Epithelial cell of proximal tubule (primary cell): ENCODE measurements at regions not wholly inside any gene's neighbourhood (a gene's known extent, or its start where the extent isn't known, plus 50 kb on each side); places are given as distances from the start of the nearest gene placed in this dataset.
"Not testable (repeated sequence)": the region's sequence is repeated elsewhere in the genome, so short reads cannot be mapped to it uniquely, and the experiment has no call there.

Experiments used
- DNase-seq: peaks from one replicate; pipeline ENCODE4 v3.0.0-alpha.2; 2011; ENCODE audit warnings: low read depth
- H3K4me3 ChIP-seq: 2 replicates; pipeline ENCODE4 v1.5.1; 2011; ENCODE audit warnings: low read depth, mild to moderate bottlenecking, low read length
- TF ChIP-seq, protein P1 (sequence below): conservative IDR thresholded peaks from 2 replicates; pipeline ENCODE4 v1.5.1; 2012; ENCODE audit warnings: low read depth, mild to moderate bottlenecking, low read length

DNA sequence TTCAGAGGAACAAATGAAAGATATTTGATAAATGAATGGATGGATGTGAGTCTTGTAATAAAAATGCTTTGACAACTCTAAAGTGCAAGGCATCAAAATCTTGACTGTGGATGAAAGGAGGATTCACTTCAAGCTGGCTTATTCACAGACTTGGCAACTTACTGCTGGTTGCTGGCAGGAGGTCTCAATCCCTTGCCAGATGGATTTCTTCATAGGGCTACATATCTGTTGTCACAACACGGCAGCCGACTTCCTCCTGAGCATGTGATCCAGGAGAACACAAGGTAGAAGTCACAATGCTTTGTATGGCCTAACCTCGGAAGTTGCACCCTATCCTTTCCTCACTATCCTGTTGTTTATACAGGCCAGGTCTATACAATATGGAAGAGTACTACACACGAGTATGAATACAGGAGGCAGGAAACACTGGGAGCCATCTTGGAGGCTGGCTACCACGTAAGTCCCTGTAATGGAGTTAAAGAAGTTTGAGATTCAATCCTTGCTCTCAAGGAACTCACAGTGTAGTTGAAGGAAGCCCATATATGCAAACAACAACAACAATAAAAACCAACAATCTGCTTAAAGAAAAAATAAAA, 97.9 kb downstream of the ID4 start:
- H3K4me3 ChIP-seq: no peak overlapping the region
- no peak for DNase-seq
- TF ChIP-seq, protein P1, sequence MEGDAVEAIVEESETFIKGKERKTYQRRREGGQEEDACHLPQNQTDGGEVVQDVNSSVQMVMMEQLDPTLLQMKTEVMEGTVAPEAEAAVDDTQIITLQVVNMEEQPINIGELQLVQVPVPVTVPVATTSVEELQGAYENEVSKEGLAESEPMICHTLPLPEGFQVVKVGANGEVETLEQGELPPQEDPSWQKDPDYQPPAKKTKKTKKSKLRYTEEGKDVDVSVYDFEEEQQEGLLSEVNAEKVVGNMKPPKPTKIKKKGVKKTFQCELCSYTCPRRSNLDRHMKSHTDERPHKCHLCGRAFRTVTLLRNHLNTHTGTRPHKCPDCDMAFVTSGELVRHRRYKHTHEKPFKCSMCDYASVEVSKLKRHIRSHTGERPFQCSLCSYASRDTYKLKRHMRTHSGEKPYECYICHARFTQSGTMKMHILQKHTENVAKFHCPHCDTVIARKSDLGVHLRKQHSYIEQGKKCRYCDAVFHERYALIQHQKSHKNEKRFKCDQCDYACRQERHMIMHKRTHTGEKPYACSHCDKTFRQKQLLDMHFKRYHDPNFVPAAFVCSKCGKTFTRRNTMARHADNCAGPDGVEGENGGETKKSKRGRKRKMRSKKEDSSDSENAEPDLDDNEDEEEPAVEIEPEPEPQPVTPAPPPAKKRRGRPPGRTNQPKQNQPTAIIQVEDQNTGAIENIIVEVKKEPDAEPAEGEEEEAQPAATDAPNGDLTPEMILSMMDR: no peak

DNA sequence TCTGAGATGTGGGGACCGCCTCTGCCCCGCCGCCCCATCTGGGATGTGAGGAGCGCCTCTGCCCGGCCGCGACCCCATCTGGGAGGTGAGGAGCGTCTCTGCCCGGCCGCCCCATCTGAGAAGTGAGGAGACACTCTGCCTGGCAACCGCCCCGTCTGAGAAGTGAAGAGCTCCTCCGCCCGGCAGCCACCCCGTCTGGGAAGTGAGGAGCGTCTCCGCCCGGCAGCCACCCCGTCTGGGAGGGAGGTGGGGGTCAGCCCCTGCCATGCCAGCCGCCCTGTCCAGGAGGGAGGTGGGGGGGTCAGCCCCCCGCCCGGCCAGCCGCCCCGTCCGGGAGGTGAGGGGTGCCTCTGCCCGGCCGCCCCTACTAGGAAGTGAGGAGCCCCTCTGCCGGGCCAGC, 102.2 kb downstream of the ID4 start:
- DNase-seq, H3K4me3 ChIP-seq: not testable (repeated sequence)

DNA sequence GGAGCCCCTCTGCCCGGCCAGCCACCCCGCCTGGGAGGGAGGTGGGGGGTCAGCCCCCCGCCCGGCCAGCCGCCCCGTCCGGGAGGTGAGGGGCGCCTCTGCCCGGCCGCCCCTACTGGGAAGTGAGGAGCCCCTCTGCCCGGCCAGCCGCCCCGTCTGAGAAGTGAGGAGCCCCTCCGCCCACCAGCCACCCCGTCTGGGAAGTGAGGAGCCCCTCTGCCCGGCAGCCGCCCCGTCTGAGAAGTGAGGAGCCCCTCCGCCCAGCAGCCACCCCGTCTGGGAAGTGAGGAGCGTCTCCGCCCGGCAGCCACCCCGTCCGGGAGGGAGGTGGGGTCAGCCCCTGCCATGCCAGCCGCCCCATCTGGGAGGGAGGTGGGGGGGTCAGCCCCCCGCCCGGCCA, 102.8 kb downstream of the ID4 start:
- not testable (repeated sequence) for DNase-seq, H3K4me3 ChIP-seq

DNA sequence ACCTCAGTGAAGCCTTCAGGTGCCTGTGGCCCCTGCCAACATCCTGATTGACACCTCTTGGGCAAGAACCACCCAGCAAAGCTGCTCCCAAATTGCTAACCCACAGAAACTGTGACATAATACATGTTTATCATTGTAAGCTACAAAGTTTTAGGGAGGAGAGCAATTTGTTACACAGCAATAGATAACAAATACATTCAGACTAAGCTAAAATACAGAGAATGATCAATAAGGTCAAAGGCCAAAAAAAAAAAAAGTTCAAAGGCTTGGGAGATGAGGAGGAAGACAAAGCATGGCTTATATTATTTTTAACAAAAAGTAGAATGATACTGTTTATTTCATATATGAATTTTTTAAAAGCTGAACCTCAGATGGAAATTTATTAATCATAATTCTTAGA, 105.9 kb downstream of the ID4 start:
- DNase-seq: no peak
- TF ChIP-seq, protein P1: no peak
- no peak overlapping the region for H3K4me3 ChIP-seq

DNA sequence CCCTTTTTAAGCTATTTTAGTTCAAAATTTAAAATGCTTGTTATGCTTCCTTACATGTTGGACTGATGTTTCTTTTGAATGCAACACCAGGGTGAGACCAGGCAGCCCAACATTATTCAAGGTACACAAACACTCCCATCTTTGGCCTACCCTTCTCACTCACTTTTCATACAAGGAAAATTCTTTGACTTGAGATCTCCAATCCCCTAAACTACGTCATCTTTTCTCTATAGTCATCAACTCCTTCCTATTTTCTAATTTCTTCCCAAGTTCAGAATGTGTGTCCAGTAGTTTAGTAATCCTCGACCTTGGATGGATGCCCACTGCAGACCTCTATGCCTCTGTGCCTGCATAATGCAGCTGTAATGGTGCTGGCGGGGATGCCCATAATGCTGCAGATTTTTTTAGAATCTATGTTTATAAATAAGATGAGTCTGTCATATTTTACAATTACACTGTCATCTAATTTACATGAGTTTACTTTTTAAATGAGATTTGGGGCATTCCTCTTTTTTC, 108.7 kb downstream of the ID4 start:
- DNase-seq: no peak
- TF ChIP-seq, protein P1: no peak
- H3K4me3 ChIP-seq: no peak overlapping the region

DNA sequence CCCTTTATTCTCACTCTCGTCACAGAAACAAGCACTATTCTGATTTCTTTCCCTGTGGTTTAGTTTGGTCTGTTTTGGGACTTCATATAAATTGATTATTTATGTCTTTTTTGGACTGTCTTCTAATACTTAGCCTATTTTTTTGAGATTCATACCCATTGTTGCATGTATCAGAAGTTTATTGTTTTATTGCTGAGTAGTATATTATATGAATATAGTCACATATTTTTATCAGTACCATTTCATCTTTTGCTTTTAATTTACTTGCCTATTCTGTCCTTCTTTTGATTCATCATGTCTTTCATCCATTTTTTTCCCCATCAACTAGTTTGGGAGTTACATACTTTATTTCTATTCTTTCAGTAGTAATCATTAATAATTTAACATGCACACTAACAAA, 112.0 kb downstream of the ID4 start:
- TF ChIP-seq, protein P1: no peak
- no peak overlapping the region for H3K4me3 ChIP-seq
- DNase-seq: no peak

DNA sequence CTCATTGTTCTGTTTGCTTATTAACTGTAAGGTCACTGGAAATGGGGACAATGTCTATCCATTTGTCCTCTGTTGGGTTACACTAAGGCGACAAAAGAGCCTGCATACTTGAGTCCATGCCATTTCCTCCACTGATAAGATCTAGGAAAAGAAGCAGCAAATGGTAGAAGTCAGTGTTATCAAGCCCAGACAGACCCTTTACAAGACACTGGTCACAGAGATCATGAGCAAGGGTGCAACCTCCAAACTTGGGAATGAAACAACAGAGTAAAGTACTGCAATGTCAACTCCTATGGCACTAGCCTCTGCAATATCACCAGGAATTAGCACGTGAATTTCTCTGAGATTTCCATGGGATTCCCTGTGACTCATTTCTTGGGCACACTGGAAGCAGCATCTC, 126.9 kb downstream of the ID4 start:
- DNase-seq: no peak
- TF ChIP-seq, protein P1: no peak

DNA sequence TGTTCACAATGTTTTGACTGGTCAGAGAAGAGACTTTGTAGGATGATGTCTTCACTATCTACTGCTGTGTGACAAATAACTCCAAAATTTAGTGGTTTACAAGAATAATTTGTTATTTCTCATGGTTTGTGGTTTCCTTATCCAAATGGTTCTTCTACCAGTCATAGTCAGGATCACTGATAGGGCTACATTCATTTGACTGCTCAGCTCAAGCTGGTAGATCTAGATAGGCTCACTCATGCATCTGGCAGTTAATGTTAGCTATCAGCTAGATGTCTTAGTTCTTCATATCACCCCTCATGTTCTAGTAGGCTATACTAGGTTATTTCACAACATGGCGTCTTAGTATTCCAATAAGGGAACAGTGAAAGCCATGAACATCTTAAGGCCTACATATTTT, 131.0 kb downstream of the ID4 start:
- DNase-seq: no peak
- H3K4me3 ChIP-seq: no peak overlapping the region

More for the DNA sequence above, 126.9 kb downstream of the ID4 start:
- H3K4me3 ChIP-seq: no peak overlapping the region

More for the DNA sequence above, 131.0 kb downstream of the ID4 start:
- TF ChIP-seq, protein P1: no peak
